ENCODE measurements at regions not wholly inside any gene's neighbourhood (a gene's known extent, or its start where the extent isn't known, plus 50 kb on each side); places are given as distances from the start of the nearest gene placed in this dataset.
"Not testable (repeated sequence)": the region's sequence is repeated elsewhere in the genome, so short reads cannot be mapped to it uniquely, and the experiment has no call there.

GRCh38 chr6:141969768-141970415 lies 162.8 kb upstream of the GJE1 start:
- DNase-seq (ENCODE audit: low read depth in 3 of 3, low spot score in 1 of 3): not testable (repeated sequence)

GRCh38 chr6:141969201-141969600 lies 163.5 kb upstream of the GJE1 start:
- DNase-seq (ENCODE audit: low read depth in 3 of 3, low spot score in 1 of 3): no peak

GRCh38 chr6:141968632-141969031 lies 164.1 kb upstream of the GJE1 start:
- no peak for DNase-seq (ENCODE audit: low read depth in 3 of 3, low spot score in 1 of 3)

- DNase-seq (ENCODE audit: low read depth in 3 of 3, low spot score in 1 of 3): no peak
These were observed 167.6 kb upstream of the GJE1 start for GRCh38 chr6:141965016-141965545.

- DNase-seq (ENCODE audit: low read depth in 3 of 3, low spot score in 1 of 3): no peak
These were observed 169.0 kb upstream of the GJE1 start for GRCh38 chr6:141963543-141964295.

- no peak for DNase-seq (ENCODE audit: low read depth in 3 of 3, low spot score in 1 of 3)
These were observed 175.5 kb upstream of the GJE1 start for GRCh38 chr6:141957271-141957670.

- DNase-seq (ENCODE audit: low read depth in 3 of 3, low spot score in 1 of 3): no peak
These were observed 175.9 kb upstream of the GJE1 start for GRCh38 chr6:141956868-141957267.

- DNase-seq (ENCODE audit: low read depth in 3 of 3, low spot score in 1 of 3): no peak
These were observed 176.5 kb upstream of the GJE1 start for GRCh38 chr6:141956046-141956761.

GRCh38 chr6:141953072-141953471 lies 179.7 kb upstream of the GJE1 start:
- DNase-seq (ENCODE audit: low read depth in 3 of 3, low spot score in 1 of 3): no peak

- no peak for DNase-seq (ENCODE audit: low read depth in 3 of 3, low spot score in 1 of 3)
These were observed 186.2 kb upstream of the GJE1 start for GRCh38 chr6:141946502-141946901.

GRCh38 chr6:141938664-141939063 lies 194.1 kb upstream of the GJE1 start:
- no peak for DNase-seq (ENCODE audit: low read depth in 3 of 3, low spot score in 1 of 3)

- DNase-seq (ENCODE audit: low read depth in 3 of 3, low spot score in 1 of 3): no peak
These were observed 200.0 kb upstream of the GJE1 start for GRCh38 chr6:141932685-141933084.

- not testable (repeated sequence) for DNase-seq (ENCODE audit: low read depth in 3 of 3, low spot score in 1 of 3)
These were observed 206.4 kb upstream of the GJE1 start for GRCh38 chr6:141926200-141926900.

- no peak for DNase-seq (ENCODE audit: low read depth in 3 of 3, low spot score in 1 of 3)
These were observed 207.7 kb upstream of the GJE1 start for GRCh38 chr6:141925001-141925400.

GRCh38 chr6:141922898-141923297 lies 209.8 kb upstream of the GJE1 start:
- no peak for DNase-seq (ENCODE audit: low read depth in 3 of 3, low spot score in 1 of 3)

GRCh38 chr6:141916682-141917505 lies 215.8 kb upstream of the GJE1 start:
- DNase-seq (ENCODE audit: low read depth in 3 of 3, low spot score in 1 of 3): not testable (repeated sequence)

- no peak for DNase-seq (ENCODE audit: low read depth in 3 of 3, low spot score in 1 of 3)
These were observed 218.1 kb upstream of the GJE1 start for GRCh38 chr6:141914646-141915045.

- no peak for DNase-seq (ENCODE audit: low read depth in 3 of 3, low spot score in 1 of 3)
These were observed 226.1 kb upstream of the GJE1 start for GRCh38 chr6:141906569-141907080.

GRCh38 chr6:141890661-141891060 lies 242.1 kb upstream of the GJE1 start:
- no peak for DNase-seq (ENCODE audit: low read depth in 3 of 3, low spot score in 1 of 3)

- DNase-seq (ENCODE audit: low read depth in 3 of 3, low spot score in 1 of 3): no peak
These were observed 247.9 kb upstream of the GJE1 start for GRCh38 chr6:141884850-141885249.
